ENCODE measurements at regions not wholly inside any gene's neighbourhood (a gene's known extent, or its start where the extent isn't known, plus 50 kb on each side); places are given as distances from the start of the nearest gene placed in this dataset.

GRCh38 chr4:110787707-110788106, 164.8 kb upstream of the PITX2 start:
- Histone ChIP-seq H3K9me3 (ENCODE audit: low read depth, low read length) (no peaks in the 10 kb centered on the region), H3K4me3 (ENCODE audit: insufficient read depth, low read length) (no peak overlapping the region), H2AFZ (ENCODE audit: low read length) (no peak overlapping the region), H3K27ac (ENCODE audit: low read depth, low read length) (no peak overlapping the region), H3K4me2 (ENCODE audit: insufficient read depth, low read length) (peak overlapping the region; percentile 7), H3K79me2 (ENCODE audit: insufficient read depth, low read length) (no peaks in the 10 kb centered on the region), H3K4me1 (ENCODE audit: insufficient read depth, low read length) (peaks cover 12% of the 10 kb centered on the region), H3K36me3 (ENCODE audit: insufficient read depth, low read length) (no peaks in the 10 kb centered on the region), H4K20me1 (ENCODE audit: insufficient read depth, low read length) (no peaks in the 10 kb centered on the region), H3K27me3 (ENCODE audit: insufficient read depth, low read length) (no peaks in the 10 kb centered on the region)
- DNase-seq (ENCODE audit: insufficient read length, low spot score, missing footprints) = no peak
- TF ChIP-seq CTCF (IDR thresholded peaks at IDR 0.05; ENCODE audit: extremely low read depth, low read depth, low read length) = no peak

GRCh38 chr4:110788302-110788701, 165.4 kb upstream of the PITX2 start:
- DNase-seq (ENCODE audit: insufficient read length, low spot score, missing footprints) = no peak
- Histone ChIP-seq H3K27ac (ENCODE audit: low read depth, low read length) (no peak overlapping the region), H3K4me1 (ENCODE audit: insufficient read depth, low read length) (peaks cover 16% of the 10 kb centered on the region), H4K20me1 (ENCODE audit: insufficient read depth, low read length) (no peaks in the 10 kb centered on the region), H2AFZ (ENCODE audit: low read length) (no peak overlapping the region), H3K9me3 (ENCODE audit: low read depth, low read length) (no peaks in the 10 kb centered on the region), H3K4me3 (ENCODE audit: insufficient read depth, low read length) (no peak overlapping the region), H3K4me2 (ENCODE audit: insufficient read depth, low read length) (no peak overlapping the region), H3K79me2 (ENCODE audit: insufficient read depth, low read length) (no peaks in the 10 kb centered on the region), H3K36me3 (ENCODE audit: insufficient read depth, low read length) (no peaks in the 10 kb centered on the region), H3K27me3 (ENCODE audit: insufficient read depth, low read length) (no peaks in the 10 kb centered on the region)
- no peak for TF ChIP-seq CTCF (IDR thresholded peaks at IDR 0.05; ENCODE audit: extremely low read depth, low read depth, low read length)

- Histone ChIP-seq H3K79me2 (ENCODE audit: insufficient read depth, low read length) (no peaks in the 10 kb centered on the region), H2AFZ (ENCODE audit: low read length) (no peak overlapping the region), H3K36me3 (ENCODE audit: insufficient read depth, low read length) (no peaks in the 10 kb centered on the region), H4K20me1 (ENCODE audit: insufficient read depth, low read length) (no peaks in the 10 kb centered on the region), H3K4me1 (ENCODE audit: insufficient read depth, low read length) (peaks cover 15% of the 10 kb centered on the region), H3K4me3 (ENCODE audit: insufficient read depth, low read length) (no peak overlapping the region), H3K9me3 (ENCODE audit: low read depth, low read length) (no peaks in the 10 kb centered on the region), H3K4me2 (ENCODE audit: insufficient read depth, low read length) (no peak overlapping the region), H3K27me3 (ENCODE audit: insufficient read depth, low read length) (no peaks in the 10 kb centered on the region), H3K27ac (ENCODE audit: low read depth, low read length) (no peak overlapping the region)
- TF ChIP-seq CTCF (IDR thresholded peaks at IDR 0.05; ENCODE audit: extremely low read depth, low read depth, low read length) = no peak
- DNase-seq (ENCODE audit: insufficient read length, low spot score, missing footprints) = no peak
Observed at GRCh38 chr4:110792036-110792435, 169.2 kb upstream of the PITX2 start.

GRCh38 chr4:110793381-110793801, 170.5 kb upstream of the PITX2 start:
- Histone ChIP-seq H3K9me3 (ENCODE audit: low read depth, low read length) (no peaks in the 10 kb centered on the region), H3K27me3 (ENCODE audit: insufficient read depth, low read length) (peaks cover under 1% of the 10 kb centered on the region), H3K4me3 (ENCODE audit: insufficient read depth, low read length) (no peak overlapping the region), H3K79me2 (ENCODE audit: insufficient read depth, low read length) (no peaks in the 10 kb centered on the region), H3K27ac (ENCODE audit: low read depth, low read length) (no peak overlapping the region), H3K36me3 (ENCODE audit: insufficient read depth, low read length) (no peaks in the 10 kb centered on the region), H3K4me2 (ENCODE audit: insufficient read depth, low read length) (no peak overlapping the region), H3K4me1 (ENCODE audit: insufficient read depth, low read length) (peaks cover 10% of the 10 kb centered on the region), H4K20me1 (ENCODE audit: insufficient read depth, low read length) (no peaks in the 10 kb centered on the region), H2AFZ (ENCODE audit: low read length) (no peak overlapping the region)
- TF ChIP-seq CTCF (IDR thresholded peaks at IDR 0.05; ENCODE audit: extremely low read depth, low read depth, low read length) = no peak
- DNase-seq (ENCODE audit: insufficient read length, low spot score, missing footprints) = no peak

Data from osteoblast (primary cell).